ENCODE measurements at regions not wholly inside any gene's neighbourhood (a gene's known extent, or its start where the extent isn't known, plus 50 kb on each side); places are given as distances from the start of the nearest gene placed in this dataset.

DNA sequence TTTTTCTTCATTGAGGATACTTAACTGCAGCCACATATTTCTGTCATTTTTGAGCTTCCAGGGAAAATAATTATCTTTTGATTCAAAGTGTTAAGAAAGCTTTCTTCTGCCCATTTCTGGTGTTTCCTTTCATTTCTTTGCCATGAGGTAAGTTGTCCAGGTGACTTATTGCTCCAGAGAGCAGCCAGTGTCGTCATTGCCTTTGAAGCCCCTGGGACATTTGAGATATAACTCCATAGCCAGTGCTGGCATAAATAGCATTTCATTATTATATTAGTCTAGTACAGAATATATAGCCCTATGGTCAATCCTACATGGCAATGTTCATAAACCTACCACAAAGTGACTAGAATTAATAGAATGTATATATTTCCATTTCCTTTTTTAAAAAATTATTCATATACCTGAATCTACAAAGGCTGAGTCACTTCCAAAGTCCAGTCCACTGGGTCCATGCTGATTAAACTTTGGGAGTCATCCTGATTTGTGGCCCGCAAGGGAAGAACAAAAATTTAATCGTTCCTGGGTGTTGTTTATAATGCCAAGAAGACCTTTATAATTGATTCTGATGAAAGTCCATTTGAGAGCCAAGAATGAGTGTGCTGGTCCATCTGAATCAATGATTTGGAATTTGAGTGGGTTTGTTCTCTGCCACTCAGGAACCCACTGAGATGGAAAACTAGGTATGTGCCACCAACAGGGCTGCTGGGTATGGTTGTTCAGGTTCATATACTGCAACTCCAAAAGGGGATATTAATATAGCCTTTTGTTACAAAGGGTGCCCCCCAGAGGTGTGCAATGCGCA is 221.8 kb upstream of the PLXNA2 start:
- no peak overlapping the region for H3K27ac ChIP-seq
- H3K9me3 ChIP-seq = no peaks in the 10 kb centered on the region
- H3K4me1 ChIP-seq = no peaks in the 10 kb centered on the region
- DNase-seq (no peak), ATAC-seq (no peak)
- H3K4me3 ChIP-seq = no peak overlapping the region
- H3K27me3 ChIP-seq (ENCODE audit: low read depth) = no peaks in the 10 kb centered on the region
- TF ChIP-seq, protein P1, sequence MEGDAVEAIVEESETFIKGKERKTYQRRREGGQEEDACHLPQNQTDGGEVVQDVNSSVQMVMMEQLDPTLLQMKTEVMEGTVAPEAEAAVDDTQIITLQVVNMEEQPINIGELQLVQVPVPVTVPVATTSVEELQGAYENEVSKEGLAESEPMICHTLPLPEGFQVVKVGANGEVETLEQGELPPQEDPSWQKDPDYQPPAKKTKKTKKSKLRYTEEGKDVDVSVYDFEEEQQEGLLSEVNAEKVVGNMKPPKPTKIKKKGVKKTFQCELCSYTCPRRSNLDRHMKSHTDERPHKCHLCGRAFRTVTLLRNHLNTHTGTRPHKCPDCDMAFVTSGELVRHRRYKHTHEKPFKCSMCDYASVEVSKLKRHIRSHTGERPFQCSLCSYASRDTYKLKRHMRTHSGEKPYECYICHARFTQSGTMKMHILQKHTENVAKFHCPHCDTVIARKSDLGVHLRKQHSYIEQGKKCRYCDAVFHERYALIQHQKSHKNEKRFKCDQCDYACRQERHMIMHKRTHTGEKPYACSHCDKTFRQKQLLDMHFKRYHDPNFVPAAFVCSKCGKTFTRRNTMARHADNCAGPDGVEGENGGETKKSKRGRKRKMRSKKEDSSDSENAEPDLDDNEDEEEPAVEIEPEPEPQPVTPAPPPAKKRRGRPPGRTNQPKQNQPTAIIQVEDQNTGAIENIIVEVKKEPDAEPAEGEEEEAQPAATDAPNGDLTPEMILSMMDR (IDR thresholded peaks at IDR 0.05) = no peak
- no peaks in the 10 kb centered on the region for H3K36me3 ChIP-seq
- intact Hi-C loops (cut with DNase I) = no loop called here

DNA sequence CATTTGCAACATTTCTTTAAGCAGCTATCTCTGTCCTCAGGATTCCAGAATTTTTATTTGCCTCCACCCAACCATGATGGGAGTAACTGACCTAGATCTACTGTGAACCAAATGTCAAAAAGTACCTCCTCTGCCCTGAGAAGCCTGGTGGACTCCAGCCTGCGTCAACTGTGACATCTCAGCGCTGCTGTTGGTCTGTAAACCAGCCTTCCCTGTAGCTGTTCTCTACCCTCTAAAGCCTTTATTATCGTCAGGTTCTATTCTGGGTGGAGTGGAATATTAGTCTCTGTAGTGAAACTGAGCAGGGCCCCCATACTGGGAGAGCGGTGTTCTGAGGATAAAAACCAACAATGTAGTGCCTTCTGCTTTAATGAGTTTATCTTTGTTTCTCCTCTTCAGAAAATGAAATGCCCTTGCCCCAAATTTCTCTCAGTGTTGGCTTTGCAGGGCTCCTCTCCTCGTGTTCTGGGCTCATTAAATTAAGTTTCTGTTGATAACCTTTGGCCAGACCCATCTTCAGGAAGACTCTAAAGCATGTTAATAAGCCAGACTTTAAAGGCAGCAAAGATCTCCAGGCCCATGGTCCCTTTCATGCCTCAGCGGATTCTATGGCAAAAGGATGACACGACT is 223.1 kb upstream of the PLXNA2 start:
- DNase-seq = no peak
- TF ChIP-seq, protein P1 (IDR thresholded peaks at IDR 0.05) = no peak
- ATAC-seq = no peak
- H3K4me1 ChIP-seq = no peaks in the 10 kb centered on the region
- no peaks in the 10 kb centered on the region for H3K36me3 ChIP-seq
- no peak overlapping the region for H3K27ac ChIP-seq
- intact Hi-C loops (cut with DNase I) = no loop called here
- H3K9me3 ChIP-seq = no peaks in the 10 kb centered on the region
- no peak overlapping the region for H3K4me3 ChIP-seq
- H3K27me3 ChIP-seq (ENCODE audit: low read depth) = no peaks in the 10 kb centered on the region

DNA sequence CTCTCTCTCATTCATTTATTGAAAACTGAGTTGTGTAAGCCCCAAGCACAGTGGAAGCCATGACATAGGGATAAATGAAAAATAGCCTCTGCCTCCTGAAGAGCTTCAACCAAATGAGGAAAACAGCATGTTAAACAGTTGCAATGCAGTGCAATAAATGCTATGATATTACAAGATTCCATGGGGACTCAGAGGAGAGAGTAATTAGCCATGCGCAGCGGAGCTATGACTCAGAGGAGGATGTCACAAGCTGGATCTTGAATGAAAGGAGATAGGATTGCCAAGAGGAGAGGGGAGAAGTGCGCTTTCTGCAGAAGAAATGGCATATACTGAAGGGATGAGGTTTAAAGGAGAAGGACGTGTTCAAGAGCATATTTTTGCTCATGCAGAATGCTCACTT is 231.3 kb upstream of the PLXNA2 start:
- no peak overlapping the region for H3K27ac ChIP-seq
- peaks cover 15% of the 10 kb centered on the region for H3K4me1 ChIP-seq
- TF ChIP-seq, protein P1 (IDR thresholded peaks at IDR 0.05) = no peak
- H3K4me3 ChIP-seq = no peak overlapping the region
- H3K9me3 ChIP-seq = no peaks in the 10 kb centered on the region
- DNase-seq = no peak
- ATAC-seq = peak in 1 of 2 donors; percentile 20
- intact Hi-C loops (cut with DNase I) = no loop called here
- H3K36me3 ChIP-seq = no peaks in the 10 kb centered on the region
- H3K27me3 ChIP-seq (ENCODE audit: low read depth) = no peaks in the 10 kb centered on the region

DNA sequence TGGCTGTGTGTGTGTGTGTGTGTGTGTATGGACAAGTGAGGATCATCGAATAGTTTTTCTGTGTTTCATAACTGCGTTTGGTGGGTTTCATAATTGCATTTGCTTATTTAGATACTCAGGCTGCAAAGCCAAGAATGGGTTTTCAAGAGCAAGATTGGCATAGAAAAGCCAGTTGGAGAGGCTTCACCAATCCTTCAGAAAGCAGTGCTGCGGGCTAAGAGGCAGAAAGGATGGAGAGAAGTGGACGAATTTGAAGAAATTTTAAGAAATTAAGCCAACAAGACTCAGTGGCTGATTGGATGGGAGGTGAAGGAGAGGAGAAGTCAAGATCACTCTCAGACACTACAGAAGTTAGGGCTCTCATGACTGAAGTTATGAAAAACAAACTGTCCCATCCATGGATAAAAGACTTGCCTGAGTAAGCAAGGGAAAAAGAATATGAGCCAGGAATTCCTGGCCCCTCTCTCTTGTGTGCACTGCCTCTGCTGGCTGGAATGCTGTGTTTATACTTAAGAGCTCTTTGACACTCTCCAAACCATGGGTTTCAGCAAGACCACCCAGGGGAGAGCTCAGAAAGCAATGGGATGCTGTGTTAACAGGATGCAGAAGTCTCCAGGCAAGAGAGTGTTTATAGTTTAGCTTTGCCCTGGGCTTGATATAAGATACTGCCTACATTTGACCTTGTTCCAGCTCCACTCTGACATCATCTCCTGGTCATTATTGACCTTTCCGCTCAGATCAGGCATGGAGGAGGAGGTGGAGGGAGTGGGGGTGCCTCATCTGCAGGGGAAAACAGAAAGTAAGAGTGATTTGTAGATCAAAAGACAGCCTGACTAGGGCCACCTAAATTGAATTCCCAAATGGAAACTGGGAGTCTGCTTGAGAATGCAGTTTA is 232.0 kb upstream of the PLXNA2 start:
- no peak overlapping the region for H3K4me3 ChIP-seq
- H3K27me3 ChIP-seq (ENCODE audit: low read depth) = no peaks in the 10 kb centered on the region
- peak; percentile 80 to 87 for ATAC-seq
- no peaks in the 10 kb centered on the region for H3K36me3 ChIP-seq
- intact Hi-C loops (cut with DNase I) = no loop called here
- peaks cover 15% of the 10 kb centered on the region for H3K4me1 ChIP-seq
- no peak overlapping the region for H3K27ac ChIP-seq
- no peaks in the 10 kb centered on the region for H3K9me3 ChIP-seq
- TF ChIP-seq, protein P1 (IDR thresholded peaks at IDR 0.05) = peak; percentile 27
- DNase-seq = no peak

DNA sequence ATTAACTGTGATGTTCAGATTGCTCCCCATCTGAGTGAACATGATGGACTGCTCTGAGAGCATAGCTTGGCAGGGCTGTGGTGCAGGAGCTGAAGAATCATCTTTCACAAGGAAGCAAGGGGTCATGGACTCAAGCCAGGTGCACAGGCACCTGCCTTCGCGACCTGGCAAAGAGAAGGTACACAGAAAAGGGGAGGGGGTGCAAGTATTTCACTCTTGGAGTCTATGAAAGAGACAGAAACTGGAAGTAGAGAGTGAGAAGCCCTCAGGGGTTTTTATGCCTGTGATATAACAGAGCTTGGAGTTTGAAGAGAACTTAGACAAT is 232.6 kb upstream of the PLXNA2 start:
- Histone ChIP-seq H3K27me3 (ENCODE audit: low read depth) (no peaks in the 10 kb centered on the region), H3K36me3 (no peaks in the 10 kb centered on the region), H3K9me3 (no peaks in the 10 kb centered on the region), H3K4me3 (no peak overlapping the region), H3K4me1 (peaks cover 15% of the 10 kb centered on the region), H3K27ac (peak overlapping the region; percentile 16)
- DNase-seq = no peak
- no peak for ATAC-seq
- intact Hi-C loops (cut with DNase I) = no loop called here
- TF ChIP-seq, protein P1 (IDR thresholded peaks at IDR 0.05) = no peak

All from lower lobe of right lung (tissue), 2 donors.